ENCODE measurements at regions not wholly inside any gene's neighbourhood (a gene's known extent, or its start where the extent isn't known, plus 50 kb on each side); places are given as distances from the start of the nearest gene placed in this dataset.

- ChIA-PET RAD21 (ENCODE audit: low non-redundant PET in 1 of 2, low total read pairs in 2 of 2, uncharacterized antibody in 2 of 2, unreplicated experiment in 2 of 2) (no interaction called here), CTCF (no interaction called here), POLR2A (no interaction called here)
- Histone ChIP-seq H3K9me2 (ENCODE audit: insufficient read depth) (no peaks in the 10 kb centered on the region), H3K4me3 (replicated peaks in 1 of 2; ENCODE audit: low read depth in 1 of 2, low read length in 2 of 2) (no peak overlapping the region), H2AFZ (ENCODE audit: low read depth, low read length, poor library complexity, severe bottlenecking) (no peak overlapping the region), H3K9ac (ENCODE audit: low read length) (no peak overlapping the region), H3K79me2 (ENCODE audit: insufficient read depth, low read length) (no peaks in the 10 kb centered on the region), H3K9me3 (ENCODE audit: control insufficient read depth in 1 of 2, insufficient read depth in 1 of 2, low read depth in 1 of 2, low read length in 2 of 2) (peaks cover 3 to 8% of the 10 kb centered on the region in 2 experiments; a peak in 2 of 4 replicates), H3K4me2 (ENCODE audit: low read length) (no peak overlapping the region), H3K4me1 (ENCODE audit: control insufficient read depth in 1 of 2, insufficient read depth in 2 of 2, low read length in 2 of 2) (no peaks in the 10 kb centered on the region), H4K20me1 (ENCODE audit: insufficient read depth) (no peaks in the 10 kb centered on the region), H3K27me3 (ENCODE audit: insufficient read depth, low read length) (no peaks in the 10 kb centered on the region), H3K36me3 (ENCODE audit: control insufficient read depth in 1 of 2, insufficient read depth in 2 of 2, low read length in 2 of 2) (no peaks in the 10 kb centered on the region), H3K27ac (ENCODE audit: low read depth, low read length) (no peak overlapping the region)
- TF ChIP-seq YY1 (IDR thresholded peaks at IDR 0.05; ENCODE audit: extremely low read depth, insufficient replicate concordance, low read depth, low read length) (no peak), EZH2 (IDR thresholded peaks at IDR 0.05) (no peak), CBX3 (IDR thresholded peaks at IDR 0.05; ENCODE audit: low read depth) (no peak), ELF1 (IDR thresholded peaks at IDR 0.05; ENCODE audit: borderline replicate concordance, low read depth) (no peak), EGR1 (IDR thresholded peaks at IDR 0.05; ENCODE audit: low read depth) (no peak), ZNF274 (IDR thresholded peaks at IDR 0.05; ENCODE audit: low read depth, low read length) (no peak), JUND (IDR thresholded peaks at IDR 0.05) (no peak), CEBPB (IDR thresholded peaks at IDR 0.05; ENCODE audit: low read depth) (no peak), RAD21 (IDR thresholded peaks at IDR 0.05; ENCODE audit: low read depth) (no peak), POLR2AphosphoS5 (IDR thresholded peaks at IDR 0.05; ENCODE audit: low read depth, low read length) (no peak), MAX (IDR thresholded peaks at IDR 0.05) (no peak), CTCF (IDR thresholded peaks at IDR 0.05 in 2 of 3, conservative IDR thresholded peaks at IDR 0.05 in 1 of 3; ENCODE audit: borderline replicate concordance in 1 of 3, insufficient read depth in 1 of 3, low read depth in 2 of 3, low read length in 2 of 3) (no peak)
- no TSS peak for BruUV-seq (replicated peaks)
- intact Hi-C loops (cut with micrococcal nuclease) = no loop called here
- DNase-seq (ENCODE audit: low read depth, low spot score) = no peak
- ATAC-seq = no peak
Measured at GRCh38 chr18:71028285-71028762, 739.5 kb downstream of the SOCS6 start.

All from HCT116 (cell line).